Peyer's patch (tissue), 4 donors: ENCODE measurements at regions not wholly inside any gene's neighbourhood (a gene's known extent, or its start where the extent isn't known, plus 50 kb on each side); places are given as distances from the start of the nearest gene placed in this dataset.
A peak's percentile ranks its signal among the peaks of the same experiment; 100 is the strongest.

Source experiments
- DNase-seq, 3 donors: peaks; one replicate each; pipeline ENCODE4 v3.0.0-alpha.2; 2017 to 2019
- H3K27ac ChIP-seq, 4 donors: fragments of 200-600 bp; sonication (generic); one replicate each; pipeline ENCODE4 v1.5.1; 2016 to 2019
- H3K27me3 ChIP-seq, 2 donors: fragments of 200-600 bp; sonication (generic); one replicate each; pipeline ENCODE4 v1.5.1; 2019
- H3K36me3 ChIP-seq, 3 donors: fragments of 200-600 bp; sonication (generic); one replicate each; pipeline ENCODE4 v1.5.1; 2016 to 2019
- H3K4me1 ChIP-seq, 4 donors: fragments of 200-600 bp; sonication (generic); one replicate each; pipeline ENCODE4 v1.5.1; 2016 to 2019
- H3K4me3 ChIP-seq, 4 donors: fragments of 200-600 bp; sonication (generic); 1 replicate in 3 of 4; 2 replicates in 1 of 4; pipeline ENCODE4 v1.5.1; 2016 to 2019; ENCODE audit warnings: mild to moderate bottlenecking in 1 of 4
- H3K9me3 ChIP-seq, 4 donors: fragments of 200-600 bp; sonication (generic); one replicate each; pipeline ENCODE4 v1.5.1; 2016 to 2019; ENCODE audit warnings: mild to moderate bottlenecking in 1 of 4
- POLR2A ChIP-seq, 2 donors: fragments of 450-650 bp; IDR thresholded peaks; one replicate each; pipeline ENCODE4 v1.5.1; 2017; ENCODE audit warnings: antibody characterized with exemption in 2 of 2, mild to moderate bottlenecking in 2 of 2, moderate library complexity in 2 of 2
- TF ChIP-seq, protein P1 (sequence below), 6 experiments: fragments of 450-650 bp in 4 of 6; fragments of 200-600 bp in 2 of 6; sonication (generic) in 1 of 6; IDR thresholded peaks; one replicate each; pipeline ENCODE4 v1.5.1; 2017 to 2019; ENCODE audit warnings: antibody characterized with exemption in 6 of 6, mild to moderate bottlenecking in 3 of 6, moderate library complexity in 1 of 6

DNA sequence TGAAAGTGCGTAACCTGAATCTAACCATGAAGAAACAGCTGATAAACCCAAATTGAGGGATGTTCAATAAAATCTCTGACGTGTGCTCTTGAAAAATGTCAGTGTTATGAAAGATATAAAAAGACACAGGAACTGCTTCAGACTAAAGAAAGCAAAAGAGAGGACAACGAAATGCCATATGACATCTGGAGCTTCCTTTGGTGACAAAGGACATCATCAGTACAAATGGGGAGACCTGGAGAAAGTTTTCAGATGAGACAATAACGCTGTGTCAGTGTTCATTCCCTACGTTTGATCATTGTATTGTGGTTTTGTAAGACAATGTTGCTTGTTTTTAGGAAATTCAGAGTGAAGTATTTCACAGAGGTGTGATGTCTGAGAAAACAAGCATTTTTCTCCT, 125.9 kb upstream of the MAP1LC3B2 start:
- no peaks in the 10 kb centered on the region for H3K9me3 ChIP-seq
- TF ChIP-seq, protein P1, sequence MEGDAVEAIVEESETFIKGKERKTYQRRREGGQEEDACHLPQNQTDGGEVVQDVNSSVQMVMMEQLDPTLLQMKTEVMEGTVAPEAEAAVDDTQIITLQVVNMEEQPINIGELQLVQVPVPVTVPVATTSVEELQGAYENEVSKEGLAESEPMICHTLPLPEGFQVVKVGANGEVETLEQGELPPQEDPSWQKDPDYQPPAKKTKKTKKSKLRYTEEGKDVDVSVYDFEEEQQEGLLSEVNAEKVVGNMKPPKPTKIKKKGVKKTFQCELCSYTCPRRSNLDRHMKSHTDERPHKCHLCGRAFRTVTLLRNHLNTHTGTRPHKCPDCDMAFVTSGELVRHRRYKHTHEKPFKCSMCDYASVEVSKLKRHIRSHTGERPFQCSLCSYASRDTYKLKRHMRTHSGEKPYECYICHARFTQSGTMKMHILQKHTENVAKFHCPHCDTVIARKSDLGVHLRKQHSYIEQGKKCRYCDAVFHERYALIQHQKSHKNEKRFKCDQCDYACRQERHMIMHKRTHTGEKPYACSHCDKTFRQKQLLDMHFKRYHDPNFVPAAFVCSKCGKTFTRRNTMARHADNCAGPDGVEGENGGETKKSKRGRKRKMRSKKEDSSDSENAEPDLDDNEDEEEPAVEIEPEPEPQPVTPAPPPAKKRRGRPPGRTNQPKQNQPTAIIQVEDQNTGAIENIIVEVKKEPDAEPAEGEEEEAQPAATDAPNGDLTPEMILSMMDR (IDR thresholded peaks at IDR 0.05): no peak
- TF ChIP-seq POLR2A (IDR thresholded peaks at IDR 0.05): no peak
- no peak overlapping the region for H3K4me3 ChIP-seq
- no peaks in the 10 kb centered on the region for H3K27me3 ChIP-seq
- H3K36me3 ChIP-seq: no peaks in the 10 kb centered on the region
- no peak overlapping the region for H3K27ac ChIP-seq
- peaks cover 0 to 28% (median 0%) of the 10 kb centered on the region in 4 donors for H3K4me1 ChIP-seq
- no peak for DNase-seq

GRCh38 chr12:116434155-116435011, 124.8 kb upstream of the MAP1LC3B2 start:
- no peak for TF ChIP-seq POLR2A (IDR thresholded peaks at IDR 0.05)
- TF ChIP-seq, protein P1 (IDR thresholded peaks at IDR 0.05): no peak
- DNase-seq: peak; percentile 23 to 81 (median 62)
- Histone ChIP-seq H3K9me3 (no peaks in the 10 kb centered on the region), H3K27me3 (no peaks in the 10 kb centered on the region), H3K4me1 (peaks cover 0 to 28% (median 0%) of the 10 kb centered on the region in 4 donors), H3K36me3 (no peaks in the 10 kb centered on the region), H3K4me3 (peak overlapping the region in 1 of 4 donors; percentile 3), H3K27ac (peak overlapping the region; percentile 19 to 57 (median 50))

- Histone ChIP-seq H3K36me3 (no peaks in the 10 kb centered on the region), H3K9me3 (no peaks in the 10 kb centered on the region), H3K4me1 (peaks cover 0 to 28% (median 0%) of the 10 kb centered on the region in 4 donors), H3K27ac (peak overlapping the region in 2 of 4 donors; percentile 10 to 35), H3K4me3 (no peak overlapping the region), H3K27me3 (no peaks in the 10 kb centered on the region)
- TF ChIP-seq, protein P1 (IDR thresholded peaks at IDR 0.05): no peak
- no peak for TF ChIP-seq POLR2A (IDR thresholded peaks at IDR 0.05)
- no peak for DNase-seq
These were observed 123.2 kb upstream of the MAP1LC3B2 start for GRCh38 chr12:116435984-116436383.

DNA sequence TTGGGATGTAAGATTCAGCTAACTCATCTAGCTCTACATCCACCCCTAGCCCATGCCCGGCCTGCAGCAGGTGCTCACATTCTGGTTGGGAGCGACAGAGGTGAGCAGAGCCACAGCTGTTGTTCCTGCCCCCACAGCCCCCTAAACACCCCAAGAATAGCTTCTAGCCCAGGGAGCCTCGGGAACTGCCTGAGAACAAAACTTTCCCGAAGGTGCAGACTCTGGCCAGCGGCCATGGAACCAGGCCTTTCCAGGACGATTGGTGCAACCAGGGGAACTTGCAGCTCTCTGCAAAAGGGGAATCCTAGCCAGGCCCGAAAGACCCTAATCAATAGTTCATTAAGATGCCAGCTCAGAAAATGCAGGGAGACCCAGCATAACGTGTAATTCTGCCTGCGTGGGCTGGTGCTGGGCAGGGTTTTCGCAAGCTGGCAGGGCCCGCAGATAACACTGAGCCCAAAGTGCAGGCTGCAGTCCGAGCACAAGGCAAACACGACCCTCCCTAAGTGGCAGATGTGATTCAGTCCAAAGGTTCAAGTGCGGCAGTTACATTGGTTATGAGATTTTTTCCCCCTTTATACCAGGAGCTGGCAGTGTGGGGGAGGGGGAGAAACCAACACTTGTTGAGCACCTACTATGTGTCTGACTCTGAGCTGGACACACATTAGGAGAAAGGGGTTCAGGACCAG, 122.5 kb upstream of the MAP1LC3B2 start:
- Histone ChIP-seq H3K36me3 (no peaks in the 10 kb centered on the region), H3K27me3 (no peaks in the 10 kb centered on the region), H3K4me3 (no peak overlapping the region), H3K9me3 (no peaks in the 10 kb centered on the region), H3K4me1 (peaks cover 0 to 28% (median 0%) of the 10 kb centered on the region in 4 donors), H3K27ac (peak overlapping the region in 2 of 4 donors; percentile 10 to 35)
- TF ChIP-seq, protein P1 (IDR thresholded peaks at IDR 0.05): no peak
- TF ChIP-seq POLR2A (IDR thresholded peaks at IDR 0.05): no peak
- peak in 2 of 3 donors; percentile 52 to 74 for DNase-seq

DNA sequence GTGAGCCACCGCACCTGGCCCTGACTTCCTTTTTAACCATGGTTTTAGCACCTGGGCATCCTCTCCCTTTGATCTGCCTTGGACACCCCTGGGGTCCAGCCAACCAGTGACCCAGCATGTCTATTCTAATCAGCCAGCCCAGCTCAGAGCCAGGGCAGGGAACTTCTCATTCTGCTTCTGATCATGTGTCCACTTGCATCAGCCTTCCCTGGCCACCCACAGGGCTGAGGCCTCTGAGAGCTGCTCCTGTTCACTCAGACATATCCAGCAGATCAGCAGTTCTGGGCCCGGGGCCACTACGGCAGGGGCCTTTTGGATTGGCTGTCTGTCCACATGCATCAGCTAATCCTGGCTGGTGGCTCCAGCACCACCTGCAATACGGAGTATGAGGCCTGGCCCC, 117.9 kb upstream of the MAP1LC3B2 start:
- no peak for DNase-seq
- peaks cover 0 to 9% (median 0%) of the 10 kb centered on the region in 4 donors for H3K4me1 ChIP-seq
- TF ChIP-seq, protein P1 (IDR thresholded peaks at IDR 0.05): no peak
- TF ChIP-seq POLR2A (IDR thresholded peaks at IDR 0.05): no peak

More for the DNA sequence above, 117.9 kb upstream of the MAP1LC3B2 start:
- Histone ChIP-seq H3K9me3 (no peaks in the 10 kb centered on the region), H3K27me3 (no peaks in the 10 kb centered on the region), H3K4me3 (no peak overlapping the region), H3K36me3 (no peaks in the 10 kb centered on the region), H3K27ac (no peak overlapping the region)
